Neural progenitor cell (in vitro differentiated cells): ENCODE measurements at regions not wholly inside any gene's neighbourhood (a gene's known extent, or its start where the extent isn't known, plus 50 kb on each side); places are given as distances from the start of the nearest gene placed in this dataset.

Experiments used
- DNase-seq: peaks from one replicate; pipeline ENCODE4 v3.0.0-alpha.2; 2016; ENCODE audit warnings: low spot score
- H2AFZ ChIP-seq: fragments of 200-600 bp; sonication (generic); replicated peaks from 2 replicates; pipeline ENCODE4 v1.6.1; 2016; ENCODE audit warnings: antibody characterized with exemption
- H3F3A ChIP-seq: fragments of 200-600 bp; sonication (generic); 2 replicates; pipeline ENCODE4 v1.6.1; 2016; ENCODE audit warnings: antibody characterized with exemption, low read depth
- H3K27ac ChIP-seq: fragments of 200-600 bp; sonication (generic); 2 replicates; pipeline ENCODE4 v1.5.1; 2016; ENCODE audit warnings: mild to moderate bottlenecking
- H3K27me3 ChIP-seq: fragments of 200-600 bp; sonication (generic); 2 replicates; pipeline ENCODE4 v1.6.1; 2016; ENCODE audit warnings: mild to moderate bottlenecking, moderate library complexity
- H3K36me3 ChIP-seq: fragments of 200-600 bp; sonication (generic); 2 replicates; pipeline ENCODE4 v1.5.1; 2016
- H3K4me1 ChIP-seq: fragments of 200-600 bp; sonication (generic); 2 replicates; pipeline ENCODE4 v1.6.1; 2016; ENCODE audit warnings: mixed run types
- H3K4me2 ChIP-seq: fragments of 200-600 bp; sonication (generic); 2 replicates; pipeline ENCODE4 v1.6.1; 2016
- H3K4me3 ChIP-seq: fragments of 200-600 bp; sonication (generic); 2 replicates; pipeline ENCODE4 v1.5.1; 2016
- H3K79me2 ChIP-seq: fragments of 200-600 bp; sonication (generic); 2 replicates; pipeline ENCODE4 v1.6.1; 2016; ENCODE audit warnings: low read depth
- H3K9ac ChIP-seq: fragments of 200-600 bp; sonication (generic); 2 replicates; pipeline ENCODE4 v1.6.1; 2016
- H3K9me3 ChIP-seq: fragments of 200-600 bp; sonication (generic); 2 replicates; pipeline ENCODE4 v1.5.1; 2016; ENCODE audit warnings: low read depth
- H4K20me1 ChIP-seq: fragments of 200-600 bp; sonication (generic); 2 replicates; pipeline ENCODE4 v1.6.1; 2016; ENCODE audit warnings: low read depth
- H3K27ac Mint-ChIP-seq: 3 replicates; pipeline ENCODE4 v1.8.0; 2021; ENCODE audit warnings: mixed read lengths
- H3K27me3 Mint-ChIP-seq: 2 replicates; pipeline ENCODE4 v1.8.0; 2022; ENCODE audit warnings: low read depth, mild to moderate bottlenecking, inconsistent platforms, moderate library complexity, mixed read lengths; ENCODE audit not compliant: insufficient read depth
- H3K36me3 Mint-ChIP-seq: 3 replicates; pipeline ENCODE4 v1.8.0; 2021; ENCODE audit warnings: mixed read lengths
- H3K4me1 Mint-ChIP-seq: 3 replicates; pipeline ENCODE4 v1.8.0; 2021; ENCODE audit warnings: mixed read lengths
- H3K4me3 Mint-ChIP-seq: 3 replicates; pipeline ENCODE4 v1.8.0; 2021; ENCODE audit warnings: mild to moderate bottlenecking, moderate library complexity, mixed read lengths
- H3K9me3 Mint-ChIP-seq: 3 replicates; pipeline ENCODE4 v1.8.0; 2020; ENCODE audit warnings: mixed read lengths
- EZH2 ChIP-seq: fragments of 200-600 bp; sonication (generic); IDR thresholded peaks from 2 replicates; pipeline ENCODE4 v1.6.1; 2017; ENCODE audit warnings: antibody characterized with exemption, mild to moderate bottlenecking, moderate library complexity
- EZH2phosphoT487 ChIP-seq: fragments of 200-600 bp; sonication (generic); IDR thresholded peaks from 2 replicates; pipeline ENCODE4 v1.6.1; 2017; ENCODE audit warnings: antibody characterized with exemption
- TF ChIP-seq, protein P1 (sequence below): fragments of 200-600 bp; sonication (generic); IDR thresholded peaks from 2 replicates; pipeline ENCODE4 v1.5.1; 2017; ENCODE audit warnings: antibody characterized with exemption, mild to moderate bottlenecking

DNA sequence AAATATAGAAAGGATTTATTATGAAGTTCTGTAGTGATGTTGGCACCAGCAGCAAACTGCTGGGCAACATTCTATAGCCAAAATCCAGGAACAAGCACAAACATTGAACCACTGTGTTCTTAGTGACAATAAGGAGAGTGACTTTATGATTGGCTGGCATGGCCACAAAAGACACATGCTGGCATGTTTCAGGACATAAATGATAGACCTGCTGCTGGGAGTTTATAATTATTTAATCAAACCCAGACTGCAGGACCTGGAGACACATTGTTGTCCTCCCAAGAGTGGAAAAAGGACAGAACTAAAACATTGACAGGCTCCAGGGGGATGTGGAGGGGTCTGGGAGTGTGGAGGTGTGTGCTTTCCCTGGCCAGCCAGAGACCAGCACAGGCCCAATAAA, 255.3 kb upstream of the LRTM1 start:
- Mint-ChIP-seq H3K4me1 (peaks cover 14% of the 10 kb centered on the region), H3K27ac (peak overlapping the region; percentile 25), H3K4me3 (no peak overlapping the region), H3K36me3 (no peaks in the 10 kb centered on the region), H3K9me3 (peaks cover 5% of the 10 kb centered on the region), H3K27me3 (peaks cover 2% of the 10 kb centered on the region)
- Histone ChIP-seq H3K4me3 (no peak overlapping the region), H3K4me2 (no peak overlapping the region), H3F3A (no peaks in the 10 kb centered on the region), H3K79me2 (no peaks in the 10 kb centered on the region), H3K9ac (no peak overlapping the region), H3K27ac (no peak overlapping the region), H4K20me1 (no peaks in the 10 kb centered on the region), H2AFZ (peak overlapping the region; percentile 76), H3K36me3 (no peaks in the 10 kb centered on the region), H3K9me3 (no peaks in the 10 kb centered on the region), H3K27me3 (no peaks in the 10 kb centered on the region), H3K4me1 (no peaks in the 10 kb centered on the region)
- TF ChIP-seq EZH2 (no peak), EZH2phosphoT487 (no peak)
- TF ChIP-seq, protein P1, sequence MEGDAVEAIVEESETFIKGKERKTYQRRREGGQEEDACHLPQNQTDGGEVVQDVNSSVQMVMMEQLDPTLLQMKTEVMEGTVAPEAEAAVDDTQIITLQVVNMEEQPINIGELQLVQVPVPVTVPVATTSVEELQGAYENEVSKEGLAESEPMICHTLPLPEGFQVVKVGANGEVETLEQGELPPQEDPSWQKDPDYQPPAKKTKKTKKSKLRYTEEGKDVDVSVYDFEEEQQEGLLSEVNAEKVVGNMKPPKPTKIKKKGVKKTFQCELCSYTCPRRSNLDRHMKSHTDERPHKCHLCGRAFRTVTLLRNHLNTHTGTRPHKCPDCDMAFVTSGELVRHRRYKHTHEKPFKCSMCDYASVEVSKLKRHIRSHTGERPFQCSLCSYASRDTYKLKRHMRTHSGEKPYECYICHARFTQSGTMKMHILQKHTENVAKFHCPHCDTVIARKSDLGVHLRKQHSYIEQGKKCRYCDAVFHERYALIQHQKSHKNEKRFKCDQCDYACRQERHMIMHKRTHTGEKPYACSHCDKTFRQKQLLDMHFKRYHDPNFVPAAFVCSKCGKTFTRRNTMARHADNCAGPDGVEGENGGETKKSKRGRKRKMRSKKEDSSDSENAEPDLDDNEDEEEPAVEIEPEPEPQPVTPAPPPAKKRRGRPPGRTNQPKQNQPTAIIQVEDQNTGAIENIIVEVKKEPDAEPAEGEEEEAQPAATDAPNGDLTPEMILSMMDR = no peak
- DNase-seq = no peak

DNA sequence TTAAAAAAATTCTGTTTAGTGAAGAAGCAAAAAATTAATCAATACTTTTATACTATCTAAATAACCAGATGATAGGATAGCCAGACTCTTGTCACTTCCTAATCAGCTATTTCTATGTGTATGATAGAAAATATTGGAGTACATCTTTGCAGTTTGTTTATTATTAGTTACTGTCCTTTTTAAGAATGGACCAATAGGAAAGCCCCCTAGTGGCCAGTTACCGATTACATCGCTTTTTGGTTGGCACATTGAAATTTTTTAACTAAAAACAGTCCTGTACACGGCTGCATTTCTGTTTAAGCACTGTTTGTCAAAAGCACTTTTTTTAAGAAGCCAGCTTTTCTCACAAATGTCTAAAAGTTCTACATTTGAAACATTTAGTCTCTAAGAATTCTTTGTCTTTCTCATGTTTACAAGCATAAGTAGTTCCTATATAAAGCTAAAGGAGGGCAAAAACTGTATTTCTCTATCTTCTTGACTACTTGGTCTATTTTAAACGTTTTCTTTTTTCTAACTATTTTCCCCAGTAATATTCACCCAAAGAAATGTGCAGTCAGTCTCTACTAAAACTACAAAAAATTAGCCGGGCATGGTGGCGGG, 253.2 kb upstream of the LRTM1 start:
- Histone ChIP-seq H3K27me3 (no peaks in the 10 kb centered on the region), H3K4me2 (no peak overlapping the region), H3K4me1 (no peaks in the 10 kb centered on the region), H3K36me3 (no peaks in the 10 kb centered on the region), H2AFZ (no peak overlapping the region), H3F3A (no peaks in the 10 kb centered on the region), H3K4me3 (no peak overlapping the region), H4K20me1 (no peaks in the 10 kb centered on the region), H3K9me3 (no peaks in the 10 kb centered on the region), H3K27ac (no peak overlapping the region), H3K9ac (no peak overlapping the region), H3K79me2 (no peaks in the 10 kb centered on the region)
- TF ChIP-seq, protein P1 = peak; percentile 92
- TF ChIP-seq EZH2phosphoT487 (no peak), EZH2 (no peak)
- Mint-ChIP-seq H3K36me3 (no peaks in the 10 kb centered on the region), H3K27me3 (peaks cover 2% of the 10 kb centered on the region), H3K4me3 (no peak overlapping the region), H3K27ac (no peak overlapping the region), H3K4me1 (peaks cover 15% of the 10 kb centered on the region), H3K9me3 (no peaks in the 10 kb centered on the region)
- peak; percentile 67 for DNase-seq

DNA sequence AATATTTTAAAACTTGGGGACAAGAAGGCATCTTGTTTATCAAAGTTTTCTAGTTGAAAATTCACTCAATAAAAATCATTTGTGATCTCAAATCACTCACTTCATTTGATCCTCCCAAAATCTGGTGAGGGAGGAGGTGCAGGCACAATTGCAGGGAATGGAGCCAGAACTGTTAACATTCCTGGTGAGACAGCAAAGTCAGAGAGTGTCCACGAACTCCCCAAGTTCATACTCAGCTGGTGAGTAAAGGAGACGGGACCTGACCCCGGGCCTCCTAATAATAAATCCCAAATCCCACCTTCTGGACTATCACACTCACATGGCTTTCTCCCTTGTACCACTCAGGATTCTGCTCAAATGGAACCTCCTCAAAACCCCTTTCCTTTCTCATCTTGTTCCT, 252.3 kb upstream of the LRTM1 start:
- DNase-seq = no peak
- no peak overlapping the region for H3K4me3 ChIP-seq
- Mint-ChIP-seq H3K27me3 (peaks cover 2% of the 10 kb centered on the region), H3K4me1 (peaks cover 15% of the 10 kb centered on the region), H3K9me3 (no peaks in the 10 kb centered on the region), H3K27ac (no peak overlapping the region), H3K4me3 (no peak overlapping the region), H3K36me3 (no peaks in the 10 kb centered on the region)
- H3K36me3 ChIP-seq = no peaks in the 10 kb centered on the region
- no peak overlapping the region for H3K27ac ChIP-seq
- H3K9me3 ChIP-seq = no peaks in the 10 kb centered on the region
- no peaks in the 10 kb centered on the region for H4K20me1 ChIP-seq
- H3K79me2 ChIP-seq = no peaks in the 10 kb centered on the region
- H3K27me3 ChIP-seq = no peaks in the 10 kb centered on the region
- TF ChIP-seq EZH2phosphoT487 (no peak), EZH2 (no peak)
- TF ChIP-seq, protein P1 = no peak
- no peaks in the 10 kb centered on the region for H3K4me1 ChIP-seq
- no peak overlapping the region for H3K9ac ChIP-seq
- H2AFZ ChIP-seq = no peak overlapping the region
- H3F3A ChIP-seq = no peaks in the 10 kb centered on the region
- H3K4me2 ChIP-seq = no peak overlapping the region
